ENCODE measurements at regions not wholly inside any gene's neighbourhood (a gene's known extent, or its start where the extent isn't known, plus 50 kb on each side); places are given as distances from the start of the nearest gene placed in this dataset.

DNA sequence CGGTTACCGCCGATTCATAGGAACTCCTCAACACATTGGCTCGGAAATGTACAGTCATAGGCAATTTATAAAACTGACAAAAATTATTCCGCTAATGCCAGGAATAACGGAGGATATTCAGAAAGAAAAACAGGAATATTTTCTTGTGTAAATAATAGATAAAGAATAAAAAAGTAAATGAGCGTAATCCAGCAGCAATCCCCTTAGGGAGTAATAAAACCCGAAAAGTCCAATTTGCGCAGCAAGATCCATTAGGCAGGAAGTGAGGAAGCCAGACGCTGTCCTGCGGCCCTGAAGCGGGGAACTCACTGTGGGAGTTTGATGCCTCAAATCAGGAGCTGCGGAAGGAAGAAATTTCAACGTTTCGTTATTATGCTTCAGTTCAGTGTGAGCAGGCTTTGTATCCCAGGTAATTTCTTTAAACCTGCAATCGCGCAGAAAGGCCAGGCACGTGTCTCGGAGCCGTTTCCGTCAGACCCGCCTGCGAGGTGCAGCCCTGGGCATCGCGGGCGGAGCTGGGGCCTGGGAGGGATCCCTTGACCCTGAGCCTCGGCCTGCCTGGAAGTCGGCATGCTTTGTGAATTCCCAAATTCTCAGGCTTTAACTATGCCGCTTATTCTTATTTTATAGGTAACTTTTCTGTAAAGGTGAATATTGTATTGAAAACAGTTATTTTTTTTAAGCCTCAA lies 180.9 kb upstream of the ALKAL2 start:
- peaks cover 3% of the 10 kb centered on the region for H3K4me1 Mint-ChIP-seq (ENCODE audit: low read depth, unreplicated experiment)
- Histone ChIP-seq H3K79me2 (ENCODE audit: insufficient read depth, low read length) (no peaks in the 10 kb centered on the region), H2AFZ (ENCODE audit: low read depth, low read length) (no peak overlapping the region), H3K9ac (ENCODE audit: low read length) (no peak overlapping the region), H3K4me2 (ENCODE audit: low read length) (peak overlapping the region; percentile 67), H3K27ac (ENCODE audit: low read depth, low read length) (no peak overlapping the region), H3K4me3 (ENCODE audit: insufficient read depth, low read depth, low read length) (peak overlapping the region; percentile 10), H4K20me1 (ENCODE audit: insufficient read depth, low read length) (no peaks in the 10 kb centered on the region), H3K27me3 (ENCODE audit: insufficient read depth, low read length) (peaks cover 11% of the 10 kb centered on the region), H3K9me3 (ENCODE audit: insufficient read depth, low read depth, low read length) (no peaks in the 10 kb centered on the region), H3K4me1 (ENCODE audit: insufficient read depth, low read length) (peaks cover 3% of the 10 kb centered on the region), H3K36me3 (ENCODE audit: insufficient read depth, low read length) (no peaks in the 10 kb centered on the region)
- TF ChIP-seq, protein P1, sequence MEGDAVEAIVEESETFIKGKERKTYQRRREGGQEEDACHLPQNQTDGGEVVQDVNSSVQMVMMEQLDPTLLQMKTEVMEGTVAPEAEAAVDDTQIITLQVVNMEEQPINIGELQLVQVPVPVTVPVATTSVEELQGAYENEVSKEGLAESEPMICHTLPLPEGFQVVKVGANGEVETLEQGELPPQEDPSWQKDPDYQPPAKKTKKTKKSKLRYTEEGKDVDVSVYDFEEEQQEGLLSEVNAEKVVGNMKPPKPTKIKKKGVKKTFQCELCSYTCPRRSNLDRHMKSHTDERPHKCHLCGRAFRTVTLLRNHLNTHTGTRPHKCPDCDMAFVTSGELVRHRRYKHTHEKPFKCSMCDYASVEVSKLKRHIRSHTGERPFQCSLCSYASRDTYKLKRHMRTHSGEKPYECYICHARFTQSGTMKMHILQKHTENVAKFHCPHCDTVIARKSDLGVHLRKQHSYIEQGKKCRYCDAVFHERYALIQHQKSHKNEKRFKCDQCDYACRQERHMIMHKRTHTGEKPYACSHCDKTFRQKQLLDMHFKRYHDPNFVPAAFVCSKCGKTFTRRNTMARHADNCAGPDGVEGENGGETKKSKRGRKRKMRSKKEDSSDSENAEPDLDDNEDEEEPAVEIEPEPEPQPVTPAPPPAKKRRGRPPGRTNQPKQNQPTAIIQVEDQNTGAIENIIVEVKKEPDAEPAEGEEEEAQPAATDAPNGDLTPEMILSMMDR (IDR thresholded peaks at IDR 0.05; ENCODE audit: insufficient read depth, low read depth, low read length) = no peak
- TF ChIP-seq EZH2 (IDR thresholded peaks at IDR 0.05; ENCODE audit: insufficient read depth, low read length) = no peak
- H3K27ac Mint-ChIP-seq (ENCODE audit: unreplicated experiment) = no peak overlapping the region
- DNase-seq (ENCODE audit: low read depth) (peak; percentile 5), FAIRE-seq (no peak)
- no peaks in the 10 kb centered on the region for H3K9me3 Mint-ChIP-seq (ENCODE audit: unreplicated experiment)
- peaks cover 47% of the 10 kb centered on the region for H3K27me3 Mint-ChIP-seq (ENCODE audit: low read depth, unreplicated experiment)
- H3K36me3 Mint-ChIP-seq (ENCODE audit: low read depth, unreplicated experiment) = no peaks in the 10 kb centered on the region
- no peak overlapping the region for H3K4me3 Mint-ChIP-seq (ENCODE audit: unreplicated experiment)

DNA sequence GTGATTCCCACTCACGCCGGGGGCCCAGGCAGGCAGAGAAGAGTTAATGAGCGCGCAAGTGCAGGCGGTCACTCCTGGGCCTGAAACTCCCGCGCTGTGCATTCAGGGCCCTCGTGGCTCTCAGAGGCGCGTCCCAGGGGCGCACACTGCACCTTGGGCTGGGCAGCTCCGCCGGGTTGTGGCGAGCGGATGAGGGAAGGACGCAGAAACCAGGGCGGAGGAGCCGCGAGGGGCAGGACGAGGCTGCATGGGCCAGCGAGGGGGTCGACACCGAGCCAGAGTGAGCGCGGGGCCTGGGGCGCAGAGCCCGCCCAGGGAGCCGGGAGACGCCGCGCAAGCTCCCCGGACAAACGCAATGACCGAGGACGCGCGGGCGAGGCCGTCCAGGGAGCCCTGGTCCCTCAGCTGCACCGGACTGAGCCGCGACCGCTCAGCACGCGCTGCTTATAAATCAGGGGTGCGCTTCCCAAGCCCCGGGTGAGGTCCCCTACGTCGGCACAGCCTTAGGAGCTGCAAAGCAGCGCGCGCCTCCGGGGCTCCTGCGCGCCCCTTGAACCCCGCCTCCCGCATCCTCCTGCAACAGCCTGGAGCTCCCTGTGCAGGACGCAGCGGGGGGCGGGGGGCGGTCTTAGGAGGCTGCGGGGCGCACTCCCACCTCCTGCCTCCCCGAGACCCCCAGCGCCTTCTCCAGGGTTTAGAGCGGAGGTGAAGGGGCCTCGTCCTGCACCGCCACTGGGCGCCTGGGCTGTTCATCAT lies 180.2 kb upstream of the ALKAL2 start:
- peak overlapping the region; percentile 10 for H3K4me3 ChIP-seq (ENCODE audit: insufficient read depth, low read depth, low read length)
- Mint-ChIP-seq H3K4me1 (ENCODE audit: low read depth, unreplicated experiment) (peaks cover 3% of the 10 kb centered on the region), H3K36me3 (ENCODE audit: low read depth, unreplicated experiment) (no peaks in the 10 kb centered on the region), H3K27ac (ENCODE audit: unreplicated experiment) (peak overlapping the region; percentile 69), H3K9me3 (ENCODE audit: unreplicated experiment) (no peaks in the 10 kb centered on the region), H3K4me3 (ENCODE audit: unreplicated experiment) (no peak overlapping the region), H3K27me3 (ENCODE audit: low read depth, unreplicated experiment) (peaks cover 47% of the 10 kb centered on the region)
- peaks cover 3% of the 10 kb centered on the region for H3K4me1 ChIP-seq (ENCODE audit: insufficient read depth, low read length)
- H3K27me3 ChIP-seq (ENCODE audit: insufficient read depth, low read length) = peaks cover 11% of the 10 kb centered on the region
- no peak overlapping the region for H2AFZ ChIP-seq (ENCODE audit: low read depth, low read length)
- no peaks in the 10 kb centered on the region for H4K20me1 ChIP-seq (ENCODE audit: insufficient read depth, low read length)
- no peak overlapping the region for H3K9ac ChIP-seq (ENCODE audit: low read length)
- DNase-seq (ENCODE audit: low read depth) = no peak
- H3K9me3 ChIP-seq (ENCODE audit: insufficient read depth, low read depth, low read length) = no peaks in the 10 kb centered on the region
- H3K4me2 ChIP-seq (ENCODE audit: low read length) = peak overlapping the region; percentile 67
- H3K27ac ChIP-seq (ENCODE audit: low read depth, low read length) = no peak overlapping the region
- H3K36me3 ChIP-seq (ENCODE audit: insufficient read depth, low read length) = no peaks in the 10 kb centered on the region
- TF ChIP-seq EZH2 (IDR thresholded peaks at IDR 0.05; ENCODE audit: insufficient read depth, low read length) = no peak
- TF ChIP-seq, protein P1 (IDR thresholded peaks at IDR 0.05; ENCODE audit: insufficient read depth, low read depth, low read length) = no peak
- FAIRE-seq = no peak
- H3K79me2 ChIP-seq (ENCODE audit: insufficient read depth, low read length) = no peaks in the 10 kb centered on the region

DNA sequence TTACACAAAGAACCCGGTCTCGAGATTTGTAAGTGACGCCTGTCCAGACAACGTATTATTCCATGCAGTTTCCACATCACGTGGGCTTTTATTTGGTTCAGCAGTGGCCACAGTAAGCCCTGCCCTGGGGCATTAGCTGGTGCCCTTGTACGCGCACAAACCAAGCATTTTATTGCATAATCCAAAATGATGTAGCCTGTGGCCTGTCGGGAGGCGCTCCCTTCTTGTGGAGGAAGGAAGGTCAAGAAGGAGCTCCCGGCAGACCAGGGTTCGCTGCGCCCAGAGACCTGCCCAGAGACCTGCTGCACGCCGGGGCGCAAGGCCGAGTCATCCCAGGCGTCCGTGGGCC lies 179.6 kb upstream of the ALKAL2 start:
- peak overlapping the region; percentile 67 for H3K4me2 ChIP-seq (ENCODE audit: low read length)
- FAIRE-seq = no peak

More for the DNA sequence above, 179.6 kb upstream of the ALKAL2 start:
- no peak for TF ChIP-seq EZH2 (IDR thresholded peaks at IDR 0.05; ENCODE audit: insufficient read depth, low read length)
- TF ChIP-seq, protein P1 (IDR thresholded peaks at IDR 0.05; ENCODE audit: insufficient read depth, low read depth, low read length) = no peak
- Mint-ChIP-seq H3K4me1 (ENCODE audit: low read depth, unreplicated experiment) (peaks cover 3% of the 10 kb centered on the region), H3K36me3 (ENCODE audit: low read depth, unreplicated experiment) (no peaks in the 10 kb centered on the region), H3K9me3 (ENCODE audit: unreplicated experiment) (no peaks in the 10 kb centered on the region), H3K27me3 (ENCODE audit: low read depth, unreplicated experiment) (peaks cover 47% of the 10 kb centered on the region), H3K27ac (ENCODE audit: unreplicated experiment) (no peak overlapping the region), H3K4me3 (ENCODE audit: unreplicated experiment) (no peak overlapping the region)
- H3K79me2 ChIP-seq (ENCODE audit: insufficient read depth, low read length) = no peaks in the 10 kb centered on the region
- no peaks in the 10 kb centered on the region for H3K36me3 ChIP-seq (ENCODE audit: insufficient read depth, low read length)
- H4K20me1 ChIP-seq (ENCODE audit: insufficient read depth, low read length) = no peaks in the 10 kb centered on the region
- H3K9ac ChIP-seq (ENCODE audit: low read length) = no peak overlapping the region
- no peaks in the 10 kb centered on the region for H3K9me3 ChIP-seq (ENCODE audit: insufficient read depth, low read depth, low read length)
- no peak overlapping the region for H2AFZ ChIP-seq (ENCODE audit: low read depth, low read length)
- H3K4me3 ChIP-seq (ENCODE audit: insufficient read depth, low read depth, low read length) = no peak overlapping the region
- no peak for DNase-seq (ENCODE audit: low read depth)
- no peak overlapping the region for H3K27ac ChIP-seq (ENCODE audit: low read depth, low read length)
- peaks cover 3% of the 10 kb centered on the region for H3K4me1 ChIP-seq (ENCODE audit: insufficient read depth, low read length)
- peaks cover 11% of the 10 kb centered on the region for H3K27me3 ChIP-seq (ENCODE audit: insufficient read depth, low read length)

Data from astrocyte (in vitro differentiated cells and primary cell).